IMR-90 (cell line): ENCODE measurements at regions not wholly inside any gene's neighbourhood (a gene's known extent, or its start where the extent isn't known, plus 50 kb on each side); places are given as distances from the start of the nearest gene placed in this dataset.

ENCODE experiments used
- ATAC-seq: fragments of 200-7000 bp; cut with Tn5 transposase; 2 replicates; pipeline ENCODE4 v1.9.1; 2020; ENCODE audit warnings: low read depth, mild to moderate bottlenecking, moderate library complexity
- BruUV-seq: library from RNA; stranded (reverse); fragments of 400-500 nt; replicated peaks from 2 replicates; lab custom pipeline; 2021; lab: Mats Ljungman, UMichigan
- CTCF ChIA-PET: fragments of 300-600 bp; formaldehyde crosslinking; extraction: SDS; loops from one replicate; lab custom pipeline; 2021; ENCODE audit warnings: antibody characterized with exemption; lab: Yijun Ruan, JAX
- POLR2A ChIA-PET: fragments of 300-600 bp; sonication (Branson Sonifier 250); formaldehyde crosslinking; loops from one replicate; lab custom pipeline; 2022; ENCODE audit warnings: antibody characterized with exemption; ENCODE audit not compliant: unreplicated experiment; lab: Charles Lee
- DNase-seq: peaks from one replicate; pipeline ENCODE4 v3.0.0; 2013
- H2AFZ ChIP-seq: replicated peaks from 2 replicates; pipeline ENCODE3; 2013; ENCODE audit warnings: low read length, mild to moderate bottlenecking; ENCODE audit not compliant: poor library complexity
- H2AK5ac ChIP-seq: 2 replicates; pipeline ENCODE4 v1.6.1; 2013; ENCODE audit warnings: low read depth, low read length, inconsistent platforms
- H2AK9ac ChIP-seq: replicated peaks from 2 replicates; pipeline ENCODE3; 2013; ENCODE audit warnings: mild to moderate bottlenecking, low read depth, low read length, moderate library complexity; ENCODE audit not compliant: poor library complexity
- H2BK120ac ChIP-seq: 2 replicates; pipeline ENCODE4 v1.6.1; 2013; ENCODE audit warnings: low read depth, low read length, inconsistent platforms
- H2BK15ac ChIP-seq: 3 replicates; pipeline ENCODE4 v1.6.1; 2013; ENCODE audit warnings: low read depth, low read length, inconsistent platforms
- H2BK20ac ChIP-seq: 2 replicates; pipeline ENCODE4 v1.6.1; 2013; ENCODE audit warnings: low read depth, mild to moderate bottlenecking, inconsistent platforms, low read length, moderate library complexity
- H2BK5ac ChIP-seq: 2 replicates; pipeline ENCODE4 v1.6.1; 2013; ENCODE audit warnings: mild to moderate bottlenecking, low read depth, low read length, inconsistent platforms; ENCODE audit not compliant: poor library complexity, severe bottlenecking
- H3K14ac ChIP-seq: replicated peaks from 2 replicates; pipeline ENCODE4 v1.6.1; 2013; ENCODE audit warnings: low read depth, low read length, inconsistent platforms
- H3K18ac ChIP-seq: 2 replicates; pipeline ENCODE4 v1.6.1; 2013; ENCODE audit warnings: low read depth, low read length, control low read depth
- H3K23ac ChIP-seq: 2 replicates; pipeline ENCODE4 v1.6.1; 2013; ENCODE audit warnings: low read depth, low read length, inconsistent platforms
- H3K27ac ChIP-seq: 2 replicates; pipeline ENCODE4 v1.5.1; 2013; ENCODE audit warnings: mild to moderate bottlenecking, control low read depth, low read length; ENCODE audit not compliant: insufficient read depth
- H3K27me3 ChIP-seq: 2 replicates; pipeline ENCODE4 v1.6.1; 2013; ENCODE audit warnings: low read length; ENCODE audit not compliant: control insufficient read depth, insufficient read depth
- H3K36me3 ChIP-seq: 2 replicates; pipeline ENCODE4 v1.6.1; 2013; ENCODE audit warnings: low read length, mixed read lengths; ENCODE audit not compliant: control insufficient read depth, insufficient read depth
- H3K4ac ChIP-seq: 2 replicates; pipeline ENCODE4 v1.6.1; 2013; ENCODE audit warnings: low read depth, low read length, inconsistent platforms
- H3K4me1 ChIP-seq: 2 replicates; pipeline ENCODE4 v1.6.1; 2013; ENCODE audit warnings: low read length, mixed read lengths; ENCODE audit not compliant: control insufficient read depth, insufficient read depth
- H3K4me2 ChIP-seq: 2 replicates; pipeline ENCODE4 v1.6.1; 2013; ENCODE audit warnings: low read depth, mild to moderate bottlenecking, control low read depth, low read length, moderate library complexity
- H3K4me3 ChIP-seq: 2 replicates; pipeline ENCODE4 v1.5.1; 2013; ENCODE audit warnings: low read depth, mild to moderate bottlenecking, control low read depth, low read length, moderate library complexity; ENCODE audit not compliant: insufficient read depth
- H3K56ac ChIP-seq: 2 replicates; pipeline ENCODE4 v1.6.1; 2013; ENCODE audit warnings: low read length, inconsistent platforms; ENCODE audit not compliant: insufficient read depth; ENCODE audit errors: extremely low read depth
- H3K79me1 ChIP-seq, 2 experiments: 2 replicates each; pipeline ENCODE4 v1.6.1; 2013; ENCODE audit warnings: low read length in 2 of 2, inconsistent platforms in 1 of 2, low read depth in 1 of 2
- H3K9ac ChIP-seq: 2 replicates; pipeline ENCODE4 v1.6.1; 2013; ENCODE audit warnings: low read depth, low read length, control low read depth
- H3K9me1 ChIP-seq: 2 replicates; pipeline ENCODE4 v1.6.1; 2013; ENCODE audit warnings: low read length, inconsistent platforms; ENCODE audit not compliant: insufficient read depth
- H3K9me3 ChIP-seq: 2 replicates; pipeline ENCODE4 v1.6.1; 2013; ENCODE audit warnings: low read length; ENCODE audit not compliant: control insufficient read depth, insufficient read depth
- H4K20me1 ChIP-seq: 2 replicates; pipeline ENCODE4 v1.6.1; 2013; ENCODE audit warnings: low read length, inconsistent platforms; ENCODE audit not compliant: insufficient read depth
- H4K5ac ChIP-seq: 2 replicates; pipeline ENCODE4 v1.6.1; 2013; ENCODE audit warnings: mild to moderate bottlenecking, low read depth, low read length, control low read depth
- H4K8ac ChIP-seq, 2 experiments: 2 replicates each; pipeline ENCODE4 v1.6.1; 2013; ENCODE audit warnings: low read depth in 2 of 2, low read length in 2 of 2, control low read depth in 1 of 2, inconsistent platforms in 1 of 2
- H4K91ac ChIP-seq: 2 replicates; pipeline ENCODE4 v1.6.1; 2013; ENCODE audit warnings: low read depth, low read length, inconsistent platforms; ENCODE audit not compliant: insufficient read depth
- CEBPB ChIP-seq: IDR thresholded peaks from 2 replicates; pipeline ENCODE4 v1.6.1; 2012; ENCODE audit warnings: low read depth, low read length, improper control_type of control experiment
- FOS ChIP-seq: fragments of 150-350 bp; IDR thresholded peaks from 2 replicates; pipeline ENCODE4 v1.6.1; 2016; ENCODE audit warnings: low read depth, low read length
- MAFK ChIP-seq: IDR thresholded peaks from 2 replicates; pipeline ENCODE4 v1.6.1; 2012; ENCODE audit warnings: low read depth, low read length, improper control_type of control experiment
- MAZ ChIP-seq: IDR thresholded peaks from 2 replicates; pipeline ENCODE4 v1.6.1; 2012; ENCODE audit warnings: low read depth, mild to moderate bottlenecking, low read length, improper control_type of control experiment, moderate library complexity, borderline replicate concordance
- MXI1 ChIP-seq: IDR thresholded peaks from 2 replicates; pipeline ENCODE4 v1.6.1; 2012; ENCODE audit warnings: low read depth, mild to moderate bottlenecking, low read length, moderate library complexity, borderline replicate concordance
- POLR2A ChIP-seq: IDR thresholded peaks from 2 replicates; pipeline ENCODE4 v1.6.1; 2012; ENCODE audit warnings: mild to moderate bottlenecking, low read depth, low read length
- RAD21 ChIP-seq: IDR thresholded peaks from 2 replicates; pipeline ENCODE4 v1.6.1; 2012; ENCODE audit warnings: low read length, improper control_type of control experiment
- RCOR1 ChIP-seq: IDR thresholded peaks from 2 replicates; pipeline ENCODE4 v1.6.1; 2012; ENCODE audit warnings: mild to moderate bottlenecking, low read length, improper control_type of control experiment; ENCODE audit not compliant: insufficient replicate concordance
- RFX5 ChIP-seq: IDR thresholded peaks from 2 replicates; pipeline ENCODE4 v1.8.0; 2012; ENCODE audit warnings: low read depth, mild to moderate bottlenecking, low read length, moderate library complexity
- WGBS, 2 experiments: methylation state at CpG; one replicate each; pipeline versions ENCODE4 v1.1.5 to v1.1.7; 2013; ENCODE audit warnings: missing lambda C conversion rate in 2 of 2; ENCODE audit not compliant: insufficient read length in 1 of 2; ENCODE audit errors: extremely low coverage in 2 of 2; 5-methylcytosine and 5-hydroxymethylcytosine counted together
- dilution Hi-C: fragments of 300-500 bp; cut with HindIII; formaldehyde crosslinking; loops from one replicate; pipeline ENCODE4 v1.14.3; 2018; ENCODE audit warnings: low sequenced_read_pairs; ENCODE audit not compliant: unreplicated experiment
- in situ Hi-C: fragments of 300-500 bp; cut with MboI; formaldehyde crosslinking; loops from 3 replicates; pipeline ENCODE4 v1.14.3; 2019; ENCODE audit warnings: low sequenced_read_pairs, inconsistent platforms, mixed read lengths
- intact Hi-C: fragments of 100-400 bp; cut with micrococcal nuclease; formaldehyde crosslinking; loops from 2 replicates; pipeline ENCODE4 v1.10.0; 2022
- TF ChIP-seq, protein P1 (sequence below): fragments of 150-350 bp; IDR thresholded peaks from 2 replicates; pipeline ENCODE4 v1.6.1; 2017; ENCODE audit warnings: mild to moderate bottlenecking, antibody characterized with exemption, low read length, low read depth

DNA sequence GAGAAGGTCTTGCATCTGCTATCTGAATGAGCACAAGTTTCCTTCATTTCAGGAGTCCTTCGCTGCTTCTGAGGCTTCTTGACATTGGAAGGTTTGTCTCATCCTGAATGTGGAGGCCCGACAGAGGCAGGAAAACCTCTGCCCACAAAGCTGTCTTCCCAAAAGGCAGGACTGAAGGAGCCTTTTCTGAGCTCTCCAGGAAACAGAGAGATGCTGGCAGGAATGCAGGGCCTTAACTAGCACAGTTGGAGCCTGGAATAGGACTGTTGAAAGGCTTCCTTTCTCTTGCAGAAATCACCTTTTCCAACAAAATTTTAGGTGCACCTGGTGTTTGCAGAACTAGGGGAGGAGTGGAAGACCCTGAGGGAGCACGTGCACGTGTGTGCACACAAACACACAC, 637.4 kb upstream of the MKI67 start:
- H2AFZ ChIP-seq = no peak overlapping the region
- no peak overlapping the region for H3K4me3 ChIP-seq
- no peak overlapping the region for H4K8ac ChIP-seq
- no peak overlapping the region for H2AK9ac ChIP-seq
- ChIA-PET CTCF (no interaction called here), POLR2A (no interaction called here)
- in situ Hi-C loops = no loop called here
- H3K4me1 ChIP-seq = no peaks in the 10 kb centered on the region
- H3K23ac ChIP-seq = no peak overlapping the region
- H3K4ac ChIP-seq = no peak overlapping the region
- H4K5ac ChIP-seq = no peak overlapping the region
- no peak overlapping the region for H3K9ac ChIP-seq
- ATAC-seq (no peak), DNase-seq (no peak)
- no peak overlapping the region for H3K56ac ChIP-seq
- intact Hi-C loops = no loop called here
- H3K27me3 ChIP-seq = no peaks in the 10 kb centered on the region
- H3K9me3 ChIP-seq = peaks cover 38% of the 10 kb centered on the region
- WGBS, 2 experiments = no CpG with 5 or more reads among the region's 4 CpGs
- no peak overlapping the region for H2AK5ac ChIP-seq
- BruUV-seq = no TSS peak
- no peak for TF ChIP-seq POLR2A
- TF ChIP-seq, protein P1, sequence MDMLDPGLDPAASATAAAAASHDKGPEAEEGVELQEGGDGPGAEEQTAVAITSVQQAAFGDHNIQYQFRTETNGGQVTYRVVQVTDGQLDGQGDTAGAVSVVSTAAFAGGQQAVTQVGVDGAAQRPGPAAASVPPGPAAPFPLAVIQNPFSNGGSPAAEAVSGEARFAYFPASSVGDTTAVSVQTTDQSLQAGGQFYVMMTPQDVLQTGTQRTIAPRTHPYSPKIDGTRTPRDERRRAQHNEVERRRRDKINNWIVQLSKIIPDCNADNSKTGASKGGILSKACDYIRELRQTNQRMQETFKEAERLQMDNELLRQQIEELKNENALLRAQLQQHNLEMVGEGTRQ = no peak
- no peak for TF ChIP-seq MXI1
- no peak for TF ChIP-seq MAFK
- TF ChIP-seq RFX5 = no peak
- no peak for TF ChIP-seq FOS
- no peak for TF ChIP-seq RCOR1
- no peak for TF ChIP-seq CEBPB
- no peak for TF ChIP-seq MAZ
- TF ChIP-seq RAD21 = no peak
- H3K4me2 ChIP-seq = no peak overlapping the region
- no peaks in the 10 kb centered on the region for H3K36me3 ChIP-seq
- no peak overlapping the region for H2BK15ac ChIP-seq
- dilution Hi-C loops = no loop called here
- H3K9me1 ChIP-seq = no peaks in the 10 kb centered on the region
- H2BK5ac ChIP-seq = no peak overlapping the region
- no peak overlapping the region for H3K14ac ChIP-seq
- H2BK120ac ChIP-seq = no peak overlapping the region
- H2BK20ac ChIP-seq = no peak overlapping the region
- H4K91ac ChIP-seq = no peak overlapping the region
- H3K79me1 ChIP-seq = no peaks in the 10 kb centered on the region
- H4K20me1 ChIP-seq = no peaks in the 10 kb centered on the region
- no peak overlapping the region for H3K18ac ChIP-seq
- H3K27ac ChIP-seq = no peak overlapping the region
